Trophoblast cell (in vitro differentiated cells and primary cell): ENCODE measurements at regions not wholly inside any gene's neighbourhood (a gene's known extent, or its start where the extent isn't known, plus 50 kb on each side); places are given as distances from the start of the nearest gene placed in this dataset.
A peak's percentile ranks its signal among the peaks of the same experiment; 100 is the strongest.

ENCODE experiments used
- DNase-seq, 2 donors: peaks; one replicate each; pipeline ENCODE4 v3.0.0-alpha.2; 2016
- H2AFZ ChIP-seq: 2 replicates; pipeline ENCODE4 v1.6.1; 2013; ENCODE audit warnings: low read length, moderate library complexity, mild to moderate bottlenecking; ENCODE audit not compliant: insufficient read depth, poor library complexity
- H2AK5ac ChIP-seq: 2 replicates; pipeline ENCODE4 v1.6.1; 2013; ENCODE audit warnings: mild to moderate bottlenecking, low read length
- H2BK120ac ChIP-seq: 2 replicates; pipeline ENCODE4 v1.6.1; 2013; ENCODE audit warnings: low read length, mild to moderate bottlenecking, moderate library complexity; ENCODE audit not compliant: insufficient read depth, poor library complexity
- H2BK12ac ChIP-seq: 2 replicates; pipeline ENCODE4 v1.6.1; 2013; ENCODE audit warnings: mild to moderate bottlenecking, low read length, moderate library complexity
- H2BK5ac ChIP-seq: 2 replicates; pipeline ENCODE4 v1.6.1; 2013; ENCODE audit warnings: low read length, low read depth, moderate library complexity, mild to moderate bottlenecking; ENCODE audit not compliant: poor library complexity
- H3K14ac ChIP-seq: 2 replicates; pipeline ENCODE4 v1.6.1; 2013; ENCODE audit warnings: mild to moderate bottlenecking, low read length
- H3K18ac ChIP-seq: 2 replicates; pipeline ENCODE4 v1.6.1; 2013; ENCODE audit warnings: mild to moderate bottlenecking, low read length
- H3K23ac ChIP-seq: 2 replicates; pipeline ENCODE4 v1.6.1; 2013; ENCODE audit warnings: low read length
- H3K27ac ChIP-seq: 2 replicates; pipeline ENCODE4 v1.5.1; 2013; ENCODE audit warnings: low read depth, mild to moderate bottlenecking, inconsistent platforms, low read length, moderate library complexity
- H3K27me3 ChIP-seq: 2 replicates; pipeline ENCODE4 v1.6.1; 2013; ENCODE audit warnings: inconsistent platforms, mild to moderate bottlenecking, low read length, moderate library complexity; ENCODE audit not compliant: insufficient read depth
- H3K36me3 ChIP-seq, 2 experiments: 1 replicate in 1 of 2; 2 replicates in 1 of 2; pipeline ENCODE4 v1.6.1; 2013; ENCODE audit warnings: low read length in 2 of 2, mild to moderate bottlenecking in 2 of 2, moderate library complexity in 1 of 2; ENCODE audit not compliant: insufficient read depth in 2 of 2, control insufficient read depth in 1 of 2
- H3K4ac ChIP-seq: 2 replicates; pipeline ENCODE4 v1.6.1; 2013; ENCODE audit warnings: low read depth, mild to moderate bottlenecking, low read length, moderate library complexity
- H3K4me1 ChIP-seq, 2 experiments: 1 replicate in 1 of 2; 2 replicates in 1 of 2; pipeline ENCODE4 v1.6.1; 2013; ENCODE audit warnings: low read length in 2 of 2, mild to moderate bottlenecking in 2 of 2, moderate library complexity in 1 of 2; ENCODE audit not compliant: insufficient read depth in 2 of 2, control insufficient read depth in 1 of 2
- H3K4me2 ChIP-seq: 2 replicates; pipeline ENCODE4 v1.6.1; 2013; ENCODE audit warnings: inconsistent platforms, mild to moderate bottlenecking, low read length, moderate library complexity
- H3K4me3 ChIP-seq: 2 replicates; pipeline ENCODE4 v1.5.1; 2013; ENCODE audit warnings: mild to moderate bottlenecking, low read depth, low read length, inconsistent platforms
- H3K79me1 ChIP-seq: one replicate; pipeline ENCODE4 v1.6.1; 2013; ENCODE audit warnings: low read length
- H3K79me2 ChIP-seq: 2 replicates; pipeline ENCODE4 v1.6.1; 2013; ENCODE audit warnings: low read length, mild to moderate bottlenecking; ENCODE audit not compliant: control insufficient read depth, insufficient read depth, poor library complexity
- H3K9ac ChIP-seq: 2 replicates; pipeline ENCODE4 v1.6.1; 2013; ENCODE audit warnings: mild to moderate bottlenecking, low read length
- H3K9me3 ChIP-seq: 2 replicates; pipeline ENCODE4 v1.6.1; 2013; ENCODE audit warnings: low read depth, mild to moderate bottlenecking, control low read depth, inconsistent platforms, low read length; ENCODE audit not compliant: insufficient read depth
- H4K12ac ChIP-seq: 2 replicates; pipeline ENCODE4 v1.6.1; 2013; ENCODE audit warnings: low read depth, mild to moderate bottlenecking, low read length, moderate library complexity
- H4K8ac ChIP-seq: 2 replicates; pipeline ENCODE4 v1.6.1; 2013; ENCODE audit warnings: low read depth, mild to moderate bottlenecking, low read length, moderate library complexity
- H4K91ac ChIP-seq: one replicate; pipeline ENCODE4 v1.6.1; 2013; ENCODE audit warnings: low read depth, mild to moderate bottlenecking, low read length, moderate library complexity
- WGBS: extraction: QIAGEN DNeasy Blood & Tissue Kit; methylation state at CpG from one replicate; pipeline ENCODE4 v1.1.7; 2013; ENCODE audit warnings: missing lambda C conversion rate; ENCODE audit not compliant: insufficient read length, insufficient coverage; ENCODE audit errors: extremely low coverage; 5-methylcytosine and 5-hydroxymethylcytosine counted together

GRCh38 chr7:155979566-155979965, 167.3 kb upstream of the SHH start:
- Histone ChIP-seq H3K18ac (no peak overlapping the region), H4K91ac (no peak overlapping the region), H2AK5ac (no peak overlapping the region), H3K4me1 (no peaks in the 10 kb centered on the region), H3K14ac (no peak overlapping the region), H2BK120ac (no peak overlapping the region), H2AFZ (no peak overlapping the region), H3K4me3 (no peak overlapping the region), H3K9me3 (peaks cover 9% of the 10 kb centered on the region), H3K23ac (no peak overlapping the region), H3K27me3 (no peaks in the 10 kb centered on the region), H2BK5ac (no peak overlapping the region), H2BK12ac (no peak overlapping the region), H4K8ac (no peak overlapping the region), H4K12ac (no peak overlapping the region), H3K4ac (no peak overlapping the region), H3K9ac (no peak overlapping the region), H3K36me3 (no peaks in the 10 kb centered on the region), H3K79me2 (no peaks in the 10 kb centered on the region), H3K4me2 (no peak overlapping the region), H3K79me1 (no peaks in the 10 kb centered on the region), H3K27ac (no peak overlapping the region)
- no peak for DNase-seq
- WGBS: no CpG with 5 or more reads among the region's 4 CpGs

GRCh38 chr7:155975490-155975889, 163.2 kb upstream of the SHH start:
- no CpG with 5 or more reads among the region's 7 CpGs for WGBS
- H3K4me1 ChIP-seq: no peaks in the 10 kb centered on the region
- H2BK5ac ChIP-seq: no peak overlapping the region
- DNase-seq: no peak
- H3K4ac ChIP-seq: no peak overlapping the region
- H3K27me3 ChIP-seq: no peaks in the 10 kb centered on the region
- no peaks in the 10 kb centered on the region for H3K9me3 ChIP-seq
- H3K4me3 ChIP-seq: peak overlapping the region; percentile 27
- no peak overlapping the region for H2BK120ac ChIP-seq
- H3K14ac ChIP-seq: no peak overlapping the region
- H3K79me1 ChIP-seq: no peaks in the 10 kb centered on the region
- no peaks in the 10 kb centered on the region for H3K36me3 ChIP-seq
- H3K18ac ChIP-seq: no peak overlapping the region
- no peaks in the 10 kb centered on the region for H3K79me2 ChIP-seq
- H4K91ac ChIP-seq: no peak overlapping the region
- H4K8ac ChIP-seq: no peak overlapping the region
- H3K27ac ChIP-seq: no peak overlapping the region
- H3K23ac ChIP-seq: no peak overlapping the region
- H2AK5ac ChIP-seq: no peak overlapping the region
- H4K12ac ChIP-seq: no peak overlapping the region
- no peak overlapping the region for H3K9ac ChIP-seq
- no peak overlapping the region for H2AFZ ChIP-seq
- no peak overlapping the region for H2BK12ac ChIP-seq
- no peak overlapping the region for H3K4me2 ChIP-seq

GRCh38 chr7:155974186-155974897, 162.1 kb upstream of the SHH start:
- H4K91ac ChIP-seq: no peak overlapping the region

GRCh38 chr7:155973451-155973997, 161.3 kb upstream of the SHH start:
- no peaks in the 10 kb centered on the region for H3K79me2 ChIP-seq
- H4K12ac ChIP-seq: no peak overlapping the region
- H3K14ac ChIP-seq: no peak overlapping the region
- H2AK5ac ChIP-seq: no peak overlapping the region
- no peak overlapping the region for H3K23ac ChIP-seq
- no peak overlapping the region for H2BK5ac ChIP-seq
- no peaks in the 10 kb centered on the region for H3K4me1 ChIP-seq
- WGBS: no CpG with 5 or more reads among the region's 15 CpGs
- no peaks in the 10 kb centered on the region for H3K9me3 ChIP-seq
- H4K8ac ChIP-seq: no peak overlapping the region
- H3K4ac ChIP-seq: no peak overlapping the region
- H3K36me3 ChIP-seq: no peaks in the 10 kb centered on the region
- DNase-seq: no peak
- H3K18ac ChIP-seq: no peak overlapping the region
- H3K27ac ChIP-seq: no peak overlapping the region
- H2BK12ac ChIP-seq: no peak overlapping the region
- no peaks in the 10 kb centered on the region for H3K79me1 ChIP-seq
- H4K91ac ChIP-seq: no peak overlapping the region
- no peaks in the 10 kb centered on the region for H3K27me3 ChIP-seq
- no peak overlapping the region for H3K4me2 ChIP-seq
- no peak overlapping the region for H2BK120ac ChIP-seq
- H3K9ac ChIP-seq: no peak overlapping the region
- H3K4me3 ChIP-seq: peak overlapping the region; percentile 13
- H2AFZ ChIP-seq: no peak overlapping the region

More at GRCh38 chr7:155974186-155974897, 162.1 kb upstream of the SHH start:
- H3K14ac ChIP-seq: no peak overlapping the region
- H3K79me1 ChIP-seq: no peaks in the 10 kb centered on the region
- H3K4me1 ChIP-seq: no peaks in the 10 kb centered on the region
- H3K9me3 ChIP-seq: no peaks in the 10 kb centered on the region
- no peak overlapping the region for H3K4me3 ChIP-seq
- DNase-seq: no peak
- no peak overlapping the region for H2BK120ac ChIP-seq
- H3K9ac ChIP-seq: no peak overlapping the region
- no peaks in the 10 kb centered on the region for H3K27me3 ChIP-seq
- H3K23ac ChIP-seq: no peak overlapping the region
- no peak overlapping the region for H3K27ac ChIP-seq
- no peak overlapping the region for H3K4ac ChIP-seq
- no peak overlapping the region for H4K8ac ChIP-seq
- H2BK12ac ChIP-seq: no peak overlapping the region
- no peaks in the 10 kb centered on the region for H3K36me3 ChIP-seq
- WGBS: no CpG with 5 or more reads among the region's 11 CpGs
- H4K12ac ChIP-seq: no peak overlapping the region
- H2AFZ ChIP-seq: no peak overlapping the region
- no peak overlapping the region for H2BK5ac ChIP-seq
- H2AK5ac ChIP-seq: no peak overlapping the region
- no peak overlapping the region for H3K18ac ChIP-seq
- no peak overlapping the region for H3K4me2 ChIP-seq
- H3K79me2 ChIP-seq: no peaks in the 10 kb centered on the region
